GM13976 (cell line): ENCODE measurements at regions not wholly inside any gene's neighbourhood (a gene's known extent, or its start where the extent isn't known, plus 50 kb on each side); places are given as distances from the start of the nearest gene placed in this dataset.

Experiments
- DNase-seq: peaks from one replicate; pipeline ENCODE4 v3.0.0; 2012; ENCODE audit warnings: low spot score
- in situ Hi-C: fragments of 300-500 bp; cut with MboI; formaldehyde crosslinking; loops from one replicate; pipeline ENCODE4 v1.12.0; 2022; ENCODE audit warnings: low sequenced_read_pairs, mixed read lengths, inconsistent platforms; ENCODE audit not compliant: unreplicated experiment
- TF ChIP-seq, protein P1 (sequence below): IDR thresholded peaks from 2 replicates; pipeline ENCODE4 v1.5.1; 2012; ENCODE audit warnings: borderline replicate concordance, mild to moderate bottlenecking; ENCODE audit not compliant: insufficient read depth; ENCODE audit errors: extremely low read depth, missing control alignments, control extremely low read depth

DNA sequence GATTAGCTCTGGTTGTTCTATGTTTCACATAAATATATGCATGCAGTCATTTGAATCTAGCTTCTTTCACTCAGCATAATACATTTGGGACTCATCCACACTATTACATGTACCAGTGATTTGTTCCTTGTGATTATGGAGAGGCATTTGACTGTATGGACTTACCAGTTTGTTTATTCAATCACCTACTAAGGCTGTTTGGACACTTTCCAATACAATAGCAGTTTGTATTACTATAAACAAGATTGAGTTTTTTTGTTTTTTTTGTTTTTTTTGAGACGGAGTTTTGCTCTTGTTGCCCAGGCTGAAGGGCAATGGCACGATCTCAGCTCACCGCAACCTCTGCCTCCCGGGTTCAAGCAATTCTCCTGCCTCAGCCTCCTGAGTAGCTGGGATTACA is 109.8 kb upstream of the DST start:
- TF ChIP-seq, protein P1, sequence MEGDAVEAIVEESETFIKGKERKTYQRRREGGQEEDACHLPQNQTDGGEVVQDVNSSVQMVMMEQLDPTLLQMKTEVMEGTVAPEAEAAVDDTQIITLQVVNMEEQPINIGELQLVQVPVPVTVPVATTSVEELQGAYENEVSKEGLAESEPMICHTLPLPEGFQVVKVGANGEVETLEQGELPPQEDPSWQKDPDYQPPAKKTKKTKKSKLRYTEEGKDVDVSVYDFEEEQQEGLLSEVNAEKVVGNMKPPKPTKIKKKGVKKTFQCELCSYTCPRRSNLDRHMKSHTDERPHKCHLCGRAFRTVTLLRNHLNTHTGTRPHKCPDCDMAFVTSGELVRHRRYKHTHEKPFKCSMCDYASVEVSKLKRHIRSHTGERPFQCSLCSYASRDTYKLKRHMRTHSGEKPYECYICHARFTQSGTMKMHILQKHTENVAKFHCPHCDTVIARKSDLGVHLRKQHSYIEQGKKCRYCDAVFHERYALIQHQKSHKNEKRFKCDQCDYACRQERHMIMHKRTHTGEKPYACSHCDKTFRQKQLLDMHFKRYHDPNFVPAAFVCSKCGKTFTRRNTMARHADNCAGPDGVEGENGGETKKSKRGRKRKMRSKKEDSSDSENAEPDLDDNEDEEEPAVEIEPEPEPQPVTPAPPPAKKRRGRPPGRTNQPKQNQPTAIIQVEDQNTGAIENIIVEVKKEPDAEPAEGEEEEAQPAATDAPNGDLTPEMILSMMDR, result no peak
- in situ Hi-C loops, result no loop called here
- DNase-seq, result no peak

DNA sequence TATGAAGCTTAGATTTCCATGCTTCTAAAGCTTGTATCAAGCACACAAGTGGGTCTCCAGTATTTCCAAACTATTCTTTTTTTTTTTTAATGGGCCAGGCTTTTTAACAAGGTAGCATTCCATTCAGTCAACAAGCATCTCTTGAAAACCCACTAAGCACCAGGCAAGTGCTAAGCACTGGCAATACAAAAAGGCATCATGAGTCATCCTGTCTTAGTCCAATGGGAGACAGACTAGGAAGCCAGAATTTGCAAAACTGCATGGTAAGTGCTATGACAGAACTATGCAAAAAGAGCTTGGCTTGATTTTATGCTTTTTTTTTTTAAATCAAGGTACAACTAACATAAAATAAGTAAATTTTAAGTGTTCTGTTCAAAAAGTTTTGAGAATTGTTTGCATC is 109.3 kb upstream of the DST start:
- DNase-seq, result no peak
- TF ChIP-seq, protein P1, result no peak
- in situ Hi-C loops, result no loop called here

DNA sequence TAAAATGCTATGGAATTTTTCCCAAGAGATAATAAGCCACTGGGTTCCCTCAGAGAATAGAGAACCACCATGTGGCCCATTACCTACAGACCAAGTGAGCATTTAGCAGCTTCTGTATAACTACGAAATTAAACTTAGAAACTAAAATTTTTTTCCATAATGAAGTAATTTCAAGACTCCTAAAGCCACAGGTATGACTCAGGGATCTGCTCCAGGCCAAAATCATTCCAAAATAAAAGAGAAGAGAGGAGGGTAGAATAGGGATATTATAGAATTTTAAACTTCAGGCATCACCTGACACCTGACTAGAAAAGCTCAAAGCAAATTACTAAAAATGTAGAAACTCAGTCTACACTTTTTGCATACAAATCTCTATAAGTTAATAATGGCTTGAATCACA is 108.9 kb upstream of the DST start:
- in situ Hi-C loops, result no loop called here

DNA sequence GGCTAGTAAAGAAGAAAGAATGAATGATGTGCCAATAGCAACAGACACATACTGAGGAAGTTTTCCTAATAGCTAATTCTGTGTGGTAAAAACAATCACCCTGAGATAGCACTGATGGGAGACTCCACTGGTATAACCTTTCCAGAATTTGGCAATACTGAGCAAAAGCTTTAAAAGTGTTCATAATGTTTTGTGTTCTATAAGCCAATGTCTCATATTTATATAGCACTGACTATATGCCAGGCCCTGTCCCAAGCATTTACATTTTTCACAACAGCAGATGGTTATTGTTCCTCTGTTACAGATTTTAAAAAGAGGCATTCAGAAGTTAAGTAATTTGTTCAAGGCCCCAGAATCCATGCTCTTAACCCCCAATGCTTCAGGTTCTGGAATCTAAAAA is 108.0 kb upstream of the DST start:
- TF ChIP-seq, protein P1, result no peak
- DNase-seq, result no peak
- in situ Hi-C loops, result no loop called here

More for the DNA sequence above, 108.9 kb upstream of the DST start:
- no peak for DNase-seq
- TF ChIP-seq, protein P1, result no peak

DNA sequence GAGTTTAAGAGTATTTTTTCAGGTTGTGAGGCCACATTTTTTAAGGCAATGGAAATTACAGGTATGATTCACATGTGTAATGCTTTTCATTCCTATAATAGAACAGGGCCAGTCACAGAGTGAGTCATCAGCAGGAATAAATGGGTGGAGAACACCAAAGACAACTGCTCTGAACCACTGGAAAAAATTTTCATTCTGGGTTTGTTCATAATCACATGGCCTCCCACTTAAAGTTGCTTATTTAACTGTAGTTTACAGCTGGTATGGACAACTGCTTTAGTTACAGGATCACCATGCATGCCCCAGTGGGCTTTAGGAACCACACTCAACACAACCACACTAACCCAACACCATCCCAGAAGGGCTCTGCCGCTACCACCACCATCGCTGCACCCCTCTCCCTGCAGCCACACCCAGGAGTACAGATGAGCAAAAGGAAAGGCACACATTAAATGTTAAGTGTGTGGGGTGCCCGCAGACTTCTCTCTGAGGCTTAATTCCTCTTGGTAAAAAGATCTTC is 107.0 kb upstream of the DST start:
- TF ChIP-seq, protein P1, result no peak
- in situ Hi-C loops, result no loop called here
- no peak for DNase-seq

DNA sequence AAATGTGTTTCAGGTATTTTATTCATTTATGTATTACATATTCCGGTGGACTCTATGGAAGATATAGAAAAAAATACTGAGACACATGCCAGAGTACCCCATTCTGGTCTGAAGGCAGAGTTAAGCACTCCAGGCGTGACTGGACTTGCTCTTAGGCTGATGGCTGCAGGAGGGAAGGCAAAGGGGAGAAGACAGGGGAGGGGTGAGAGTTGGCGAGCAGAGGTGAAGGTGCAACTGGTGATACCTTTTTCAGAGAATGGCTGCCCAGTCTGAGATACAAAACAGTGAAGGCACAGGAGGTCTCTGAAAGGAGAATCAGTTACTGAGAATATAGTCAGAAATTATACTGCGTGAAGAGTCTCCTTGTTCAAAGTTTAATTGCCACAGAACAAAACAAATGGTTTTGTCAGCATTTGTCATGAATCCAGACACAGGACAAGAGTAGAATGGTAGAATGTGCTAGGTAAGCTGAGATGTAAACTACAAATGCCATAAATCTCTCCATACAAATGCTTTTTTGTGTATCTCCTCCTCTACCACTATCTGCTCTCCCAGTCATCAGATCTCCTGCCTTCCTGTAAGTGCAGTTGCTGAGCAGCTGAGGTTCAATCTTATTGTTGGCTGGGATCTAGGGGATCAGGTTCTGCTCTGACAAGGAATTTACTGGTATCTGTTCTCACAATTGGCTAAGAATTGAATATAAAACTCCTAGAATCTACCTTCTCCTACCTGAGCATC is 104.2 kb upstream of the DST start:
- in situ Hi-C loops, result no loop called here
- TF ChIP-seq, protein P1, result no peak
- DNase-seq, result no peak
